GM19455 (cell line): ENCODE measurements at regions not wholly inside any gene's neighbourhood (a gene's known extent, or its start where the extent isn't known, plus 50 kb on each side); places are given as distances from the start of the nearest gene placed in this dataset.

Experiments
- ATAC-seq: cut with Tn5 transposase; IDR thresholded peaks from one replicate; pipeline ENCODE4 v1.9.1; 2021; ENCODE audit not compliant: unreplicated experiment

- ATAC-seq: no peak
Measured at GRCh38 chr11:25317216-25317615, 820.4 kb downstream of the LUZP2 start.

- ATAC-seq: no peak
Measured at GRCh38 chr11:25319127-25319526, 822.3 kb downstream of the LUZP2 start.

- ATAC-seq: no peak
Measured at GRCh38 chr11:25327656-25328055, 830.8 kb downstream of the LUZP2 start.

GRCh38 chr11:25339281-25339680 is 842.4 kb downstream of the LUZP2 start:
- no peak for ATAC-seq

GRCh38 chr11:25349537-25349936 is 852.7 kb downstream of the LUZP2 start:
- ATAC-seq: no peak

- no peak for ATAC-seq
Measured at GRCh38 chr11:25350899-25351803, 854.3 kb downstream of the LUZP2 start.

- no peak for ATAC-seq
Measured at GRCh38 chr11:25357133-25357532, 860.3 kb downstream of the LUZP2 start.

- ATAC-seq: no peak
Measured at GRCh38 chr11:25377466-25377865, 880.6 kb downstream of the LUZP2 start.

- no peak for ATAC-seq
Measured at GRCh38 chr11:25396847-25397246, 900.0 kb downstream of the LUZP2 start.

GRCh38 chr11:25408146-25408545 is 911.3 kb downstream of the LUZP2 start:
- no peak for ATAC-seq

GRCh38 chr11:25415793-25416192 is 916.1 kb upstream of the ANO3 start:
- ATAC-seq: no peak

GRCh38 chr11:25423436-25424199 is 908.3 kb upstream of the ANO3 start:
- no peak for ATAC-seq

- ATAC-seq: no peak
Measured at GRCh38 chr11:25432376-25432775, 899.6 kb upstream of the ANO3 start.

GRCh38 chr11:25435197-25435596 is 896.7 kb upstream of the ANO3 start:
- ATAC-seq: no peak

- no peak for ATAC-seq
Measured at GRCh38 chr11:25436326-25436725, 895.6 kb upstream of the ANO3 start.

- ATAC-seq: no peak
Measured at GRCh38 chr11:25441421-25441820, 890.5 kb upstream of the ANO3 start.

- ATAC-seq: no peak
Measured at GRCh38 chr11:25449091-25449490, 882.8 kb upstream of the ANO3 start.

- no peak for ATAC-seq
Measured at GRCh38 chr11:25453471-25453870, 878.5 kb upstream of the ANO3 start.

GRCh38 chr11:25456211-25456610 is 875.7 kb upstream of the ANO3 start:
- ATAC-seq: no peak

- ATAC-seq: no peak
Measured at GRCh38 chr11:25483915-25484635, 847.9 kb upstream of the ANO3 start.

- ATAC-seq: no peak
Measured at GRCh38 chr11:25485315-25485714, 846.6 kb upstream of the ANO3 start.
